ENCODE measurements at regions not wholly inside any gene's neighbourhood (a gene's known extent, or its start where the extent isn't known, plus 50 kb on each side); places are given as distances from the start of the nearest gene placed in this dataset.

DNA sequence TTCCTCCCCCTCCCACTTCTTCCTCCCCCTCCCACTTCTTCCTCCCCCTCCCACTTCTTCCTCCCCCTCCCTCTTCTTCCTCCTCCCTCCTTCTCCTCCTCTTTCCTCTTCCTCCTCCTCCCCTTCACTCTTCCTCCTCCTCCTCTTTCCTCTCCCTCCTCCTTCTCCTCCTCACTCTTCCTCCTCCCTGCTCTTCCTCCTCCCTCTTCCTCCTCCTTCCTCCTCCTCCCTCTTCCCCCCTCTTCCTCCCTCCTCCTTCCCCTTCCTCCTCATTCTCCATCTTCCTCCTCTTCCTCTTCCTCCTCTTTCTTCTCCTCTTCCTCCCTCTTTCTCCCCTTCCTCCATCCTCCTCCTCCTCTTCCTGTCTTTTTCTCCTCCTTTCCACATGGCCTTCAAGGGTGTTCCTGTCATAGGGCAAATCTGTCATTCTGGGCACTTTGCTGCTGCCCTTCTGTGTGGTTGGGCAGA is 111.4 kb downstream of the PHETA1 start:
- Histone ChIP-seq H2AFZ (no peak overlapping the region), H3K36me3 (ENCODE audit: insufficient read depth) (no peaks in the 10 kb centered on the region), H3K79me2 (replicated peaks; ENCODE audit: insufficient read depth) (no peaks in the 10 kb centered on the region), H3K27ac (ENCODE audit: low read depth) (no peak overlapping the region), H3K4me2 (no peak overlapping the region), H3K27me3 (ENCODE audit: insufficient read depth) (no peaks in the 10 kb centered on the region), H3K4me3 (no peak overlapping the region), H4K20me1 (replicated peaks; ENCODE audit: insufficient read depth) (no peaks in the 10 kb centered on the region), H3F3A (replicated peaks; ENCODE audit: low read depth) (no peaks in the 10 kb centered on the region), H3K4me1 (ENCODE audit: insufficient read depth) (no peaks in the 10 kb centered on the region), H3K9me2 (ENCODE audit: insufficient read depth) (no peaks in the 10 kb centered on the region)
- Mint-ChIP-seq H3K4me1 (no peaks in the 10 kb centered on the region; the same call in 2 of the 3 replicates), H3K27ac (no peak overlapping the region), H3K4me3 (no peak overlapping the region), H3K27me3 (ENCODE audit: insufficient read depth, low read depth, poor library complexity) (no peaks in the 10 kb centered on the region), H3K9me3 (no peaks in the 10 kb centered on the region), H3K36me3 (ENCODE audit: low read depth) (no peaks in the 10 kb centered on the region)
- ATAC-seq (no peak), DNase-seq (ENCODE audit: low spot score) (no peak)
- TF ChIP-seq EZH2phosphoT487 (IDR thresholded peaks at IDR 0.05; ENCODE audit: unreplicated experiment) = no peak
- TF ChIP-seq, protein P1, sequence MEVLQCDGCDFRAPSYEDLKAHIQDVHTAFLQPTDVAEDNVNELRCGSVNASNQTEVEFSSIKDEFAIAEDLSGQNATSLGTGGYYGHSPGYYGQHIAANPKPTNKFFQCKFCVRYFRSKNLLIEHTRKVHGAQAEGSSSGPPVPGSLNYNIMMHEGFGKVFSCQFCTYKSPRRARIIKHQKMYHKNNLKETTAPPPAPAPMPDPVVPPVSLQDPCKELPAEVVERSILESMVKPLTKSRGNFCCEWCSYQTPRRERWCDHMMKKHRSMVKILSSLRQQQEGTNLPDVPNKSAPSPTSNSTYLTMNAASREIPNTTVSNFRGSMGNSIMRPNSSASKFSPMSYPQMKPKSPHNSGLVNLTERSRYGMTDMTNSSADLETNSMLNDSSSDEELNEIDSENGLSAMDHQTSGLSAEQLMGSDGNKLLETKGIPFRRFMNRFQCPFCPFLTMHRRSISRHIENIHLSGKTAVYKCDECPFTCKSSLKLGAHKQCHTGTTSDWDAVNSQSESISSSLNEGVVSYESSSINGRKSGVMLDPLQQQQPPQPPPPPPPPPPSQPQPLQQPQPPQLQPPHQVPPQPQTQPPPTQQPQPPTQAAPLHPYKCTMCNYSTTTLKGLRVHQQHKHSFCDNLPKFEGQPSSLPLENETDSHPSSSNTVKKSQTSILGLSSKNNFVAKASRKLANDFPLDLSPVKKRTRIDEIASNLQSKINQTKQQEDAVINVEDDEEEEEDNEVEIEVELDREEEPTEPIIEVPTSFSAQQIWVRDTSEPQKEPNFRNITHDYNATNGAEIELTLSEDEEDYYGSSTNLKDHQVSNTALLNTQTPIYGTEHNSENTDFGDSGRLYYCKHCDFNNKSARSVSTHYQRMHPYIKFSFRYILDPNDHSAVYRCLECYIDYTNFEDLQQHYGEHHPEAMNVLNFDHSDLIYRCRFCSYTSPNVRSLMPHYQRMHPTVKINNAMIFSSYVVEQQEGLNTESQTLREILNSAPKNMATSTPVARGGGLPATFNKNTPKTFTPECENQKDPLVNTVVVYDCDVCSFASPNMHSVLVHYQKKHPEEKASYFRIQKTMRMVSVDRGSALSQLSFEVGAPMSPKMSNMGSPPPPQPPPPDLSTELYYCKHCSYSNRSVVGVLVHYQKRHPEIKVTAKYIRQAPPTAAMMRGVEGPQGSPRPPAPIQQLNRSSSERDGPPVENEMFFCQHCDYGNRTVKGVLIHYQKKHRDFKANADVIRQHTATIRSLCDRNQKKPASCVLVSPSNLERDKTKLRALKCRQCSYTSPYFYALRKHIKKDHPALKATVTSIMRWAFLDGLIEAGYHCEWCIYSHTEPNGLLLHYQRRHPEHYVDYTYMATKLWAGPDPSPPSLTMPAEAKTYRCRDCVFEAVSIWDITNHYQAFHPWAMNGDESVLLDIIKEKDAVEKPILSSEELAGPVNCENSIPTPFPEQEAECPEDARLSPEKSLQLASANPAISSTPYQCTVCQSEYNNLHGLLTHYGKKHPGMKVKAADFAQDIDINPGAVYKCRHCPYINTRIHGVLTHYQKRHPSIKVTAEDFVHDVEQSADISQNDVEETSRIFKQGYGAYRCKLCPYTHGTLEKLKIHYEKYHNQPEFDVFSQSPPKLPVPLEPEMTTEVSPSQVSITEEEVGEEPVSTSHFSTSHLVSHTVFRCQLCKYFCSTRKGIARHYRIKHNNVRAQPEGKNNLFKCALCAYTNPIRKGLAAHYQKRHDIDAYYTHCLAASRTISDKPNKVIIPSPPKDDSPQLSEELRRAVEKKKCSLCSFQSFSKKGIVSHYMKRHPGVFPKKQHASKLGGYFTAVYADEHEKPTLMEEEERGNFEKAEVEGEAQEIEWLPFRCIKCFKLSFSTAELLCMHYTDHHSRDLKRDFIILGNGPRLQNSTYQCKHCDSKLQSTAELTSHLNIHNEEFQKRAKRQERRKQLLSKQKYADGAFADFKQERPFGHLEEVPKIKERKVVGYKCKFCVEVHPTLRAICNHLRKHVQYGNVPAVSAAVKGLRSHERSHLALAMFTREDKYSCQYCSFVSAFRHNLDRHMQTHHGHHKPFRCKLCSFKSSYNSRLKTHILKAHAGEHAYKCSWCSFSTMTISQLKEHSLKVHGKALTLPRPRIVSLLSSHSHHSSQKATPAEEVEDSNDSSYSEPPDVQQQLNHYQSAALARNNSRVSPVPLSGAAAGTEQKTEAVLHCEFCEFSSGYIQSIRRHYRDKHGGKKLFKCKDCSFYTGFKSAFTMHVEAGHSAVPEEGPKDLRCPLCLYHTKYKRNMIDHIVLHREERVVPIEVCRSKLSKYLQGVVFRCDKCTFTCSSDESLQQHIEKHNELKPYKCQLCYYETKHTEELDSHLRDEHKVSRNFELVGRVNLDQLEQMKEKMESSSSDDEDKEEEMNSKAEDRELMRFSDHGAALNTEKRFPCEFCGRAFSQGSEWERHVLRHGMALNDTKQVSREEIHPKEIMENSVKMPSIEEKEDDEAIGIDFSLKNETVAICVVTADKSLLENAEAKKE (CRISPR knock-in tag; IDR thresholded peaks at IDR 0.05) = no peak
- TF ChIP-seq, protein P2, sequence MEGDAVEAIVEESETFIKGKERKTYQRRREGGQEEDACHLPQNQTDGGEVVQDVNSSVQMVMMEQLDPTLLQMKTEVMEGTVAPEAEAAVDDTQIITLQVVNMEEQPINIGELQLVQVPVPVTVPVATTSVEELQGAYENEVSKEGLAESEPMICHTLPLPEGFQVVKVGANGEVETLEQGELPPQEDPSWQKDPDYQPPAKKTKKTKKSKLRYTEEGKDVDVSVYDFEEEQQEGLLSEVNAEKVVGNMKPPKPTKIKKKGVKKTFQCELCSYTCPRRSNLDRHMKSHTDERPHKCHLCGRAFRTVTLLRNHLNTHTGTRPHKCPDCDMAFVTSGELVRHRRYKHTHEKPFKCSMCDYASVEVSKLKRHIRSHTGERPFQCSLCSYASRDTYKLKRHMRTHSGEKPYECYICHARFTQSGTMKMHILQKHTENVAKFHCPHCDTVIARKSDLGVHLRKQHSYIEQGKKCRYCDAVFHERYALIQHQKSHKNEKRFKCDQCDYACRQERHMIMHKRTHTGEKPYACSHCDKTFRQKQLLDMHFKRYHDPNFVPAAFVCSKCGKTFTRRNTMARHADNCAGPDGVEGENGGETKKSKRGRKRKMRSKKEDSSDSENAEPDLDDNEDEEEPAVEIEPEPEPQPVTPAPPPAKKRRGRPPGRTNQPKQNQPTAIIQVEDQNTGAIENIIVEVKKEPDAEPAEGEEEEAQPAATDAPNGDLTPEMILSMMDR (conservative IDR thresholded peaks at IDR 0.05; ENCODE audit: low read depth in 2 of 2) = no peak
- no peak for TF ChIP-seq ZNF114 (CRISPR knock-in tag; IDR thresholded peaks at IDR 0.05)
- no peak for TF ChIP-seq POLR2AphosphoS5 (IDR thresholded peaks at IDR 0.05; ENCODE audit: low read depth)
- TF ChIP-seq ZNF331 (CRISPR knock-in tag; IDR thresholded peaks at IDR 0.05; ENCODE audit: low read depth) = no peak
- TF ChIP-seq EZH2 (IDR thresholded peaks at IDR 0.05; ENCODE audit: low read depth, unreplicated experiment) = no peak
- TF ChIP-seq STAT1 (IDR thresholded peaks at IDR 0.05; ENCODE audit: unreplicated experiment) = no peak
- TF ChIP-seq, protein P3, sequence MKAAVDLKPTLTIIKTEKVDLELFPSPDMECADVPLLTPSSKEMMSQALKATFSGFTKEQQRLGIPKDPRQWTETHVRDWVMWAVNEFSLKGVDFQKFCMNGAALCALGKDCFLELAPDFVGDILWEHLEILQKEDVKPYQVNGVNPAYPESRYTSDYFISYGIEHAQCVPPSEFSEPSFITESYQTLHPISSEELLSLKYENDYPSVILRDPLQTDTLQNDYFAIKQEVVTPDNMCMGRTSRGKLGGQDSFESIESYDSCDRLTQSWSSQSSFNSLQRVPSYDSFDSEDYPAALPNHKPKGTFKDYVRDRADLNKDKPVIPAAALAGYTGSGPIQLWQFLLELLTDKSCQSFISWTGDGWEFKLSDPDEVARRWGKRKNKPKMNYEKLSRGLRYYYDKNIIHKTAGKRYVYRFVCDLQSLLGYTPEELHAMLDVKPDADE (IDR thresholded peaks at IDR 0.05) = no peak
- TF ChIP-seq CREB1 (CRISPR knock-in tag; IDR thresholded peaks at IDR 0.05; ENCODE audit: low read depth) = no peak
- TF ChIP-seq, protein P4, sequence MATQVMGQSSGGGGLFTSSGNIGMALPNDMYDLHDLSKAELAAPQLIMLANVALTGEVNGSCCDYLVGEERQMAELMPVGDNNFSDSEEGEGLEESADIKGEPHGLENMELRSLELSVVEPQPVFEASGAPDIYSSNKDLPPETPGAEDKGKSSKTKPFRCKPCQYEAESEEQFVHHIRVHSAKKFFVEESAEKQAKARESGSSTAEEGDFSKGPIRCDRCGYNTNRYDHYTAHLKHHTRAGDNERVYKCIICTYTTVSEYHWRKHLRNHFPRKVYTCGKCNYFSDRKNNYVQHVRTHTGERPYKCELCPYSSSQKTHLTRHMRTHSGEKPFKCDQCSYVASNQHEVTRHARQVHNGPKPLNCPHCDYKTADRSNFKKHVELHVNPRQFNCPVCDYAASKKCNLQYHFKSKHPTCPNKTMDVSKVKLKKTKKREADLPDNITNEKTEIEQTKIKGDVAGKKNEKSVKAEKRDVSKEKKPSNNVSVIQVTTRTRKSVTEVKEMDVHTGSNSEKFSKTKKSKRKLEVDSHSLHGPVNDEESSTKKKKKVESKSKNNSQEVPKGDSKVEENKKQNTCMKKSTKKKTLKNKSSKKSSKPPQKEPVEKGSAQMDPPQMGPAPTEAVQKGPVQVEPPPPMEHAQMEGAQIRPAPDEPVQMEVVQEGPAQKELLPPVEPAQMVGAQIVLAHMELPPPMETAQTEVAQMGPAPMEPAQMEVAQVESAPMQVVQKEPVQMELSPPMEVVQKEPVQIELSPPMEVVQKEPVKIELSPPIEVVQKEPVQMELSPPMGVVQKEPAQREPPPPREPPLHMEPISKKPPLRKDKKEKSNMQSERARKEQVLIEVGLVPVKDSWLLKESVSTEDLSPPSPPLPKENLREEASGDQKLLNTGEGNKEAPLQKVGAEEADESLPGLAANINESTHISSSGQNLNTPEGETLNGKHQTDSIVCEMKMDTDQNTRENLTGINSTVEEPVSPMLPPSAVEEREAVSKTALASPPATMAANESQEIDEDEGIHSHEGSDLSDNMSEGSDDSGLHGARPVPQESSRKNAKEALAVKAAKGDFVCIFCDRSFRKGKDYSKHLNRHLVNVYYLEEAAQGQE (IDR thresholded peaks at IDR 0.05; ENCODE audit: unreplicated experiment) = no peak
- TF ChIP-seq NANOG (IDR thresholded peaks at IDR 0.05; ENCODE audit: borderline replicate concordance) = no peak
- no peak for TF ChIP-seq JUNB (IDR thresholded peaks at IDR 0.05; ENCODE audit: unreplicated experiment)
